ENCODE measurements at regions not wholly inside any gene's neighbourhood (a gene's known extent, or its start where the extent isn't known, plus 50 kb on each side); places are given as distances from the start of the nearest gene placed in this dataset.

DNA sequence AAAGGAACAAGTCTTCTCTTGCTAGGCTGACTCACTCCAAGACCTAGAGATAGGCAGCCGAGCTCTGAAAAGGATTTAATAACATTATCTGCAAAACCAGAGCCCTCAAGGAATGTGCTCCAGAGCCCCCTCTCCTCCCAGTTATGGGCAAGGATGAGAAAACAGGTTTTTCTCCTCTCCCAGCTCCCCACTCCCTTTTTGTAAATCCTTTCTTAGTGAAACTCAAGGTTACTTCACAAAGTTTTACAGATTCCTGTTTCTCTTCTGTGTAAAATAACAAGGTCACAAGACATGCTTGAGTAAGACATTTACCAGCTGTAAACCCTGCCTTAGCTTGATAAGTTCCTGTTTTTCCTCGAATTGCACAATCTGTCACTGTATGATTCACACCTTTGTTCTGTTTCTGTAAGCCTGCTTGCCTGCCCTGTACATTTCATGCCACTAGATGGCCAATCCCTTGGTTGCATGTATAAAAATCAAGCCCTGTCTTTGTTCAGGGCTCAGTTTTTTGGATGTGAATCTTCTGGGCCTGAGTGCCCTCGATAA, 489.4 kb downstream of the KCNA4 start:
- H3K36me3 ChIP-seq (ENCODE audit: insufficient read depth, low read length) = no peaks in the 10 kb centered on the region
- no peaks in the 10 kb centered on the region; the same call in 1 of the 2 replicates for H3K9me3 ChIP-seq (ENCODE audit: control insufficient read depth, insufficient read depth, low read length)
- H3K9ac ChIP-seq (ENCODE audit: low read depth, low read length) = no peak overlapping the region
- no peaks in the 10 kb centered on the region for H3K4me1 ChIP-seq (ENCODE audit: insufficient read depth, low read length)

DNA sequence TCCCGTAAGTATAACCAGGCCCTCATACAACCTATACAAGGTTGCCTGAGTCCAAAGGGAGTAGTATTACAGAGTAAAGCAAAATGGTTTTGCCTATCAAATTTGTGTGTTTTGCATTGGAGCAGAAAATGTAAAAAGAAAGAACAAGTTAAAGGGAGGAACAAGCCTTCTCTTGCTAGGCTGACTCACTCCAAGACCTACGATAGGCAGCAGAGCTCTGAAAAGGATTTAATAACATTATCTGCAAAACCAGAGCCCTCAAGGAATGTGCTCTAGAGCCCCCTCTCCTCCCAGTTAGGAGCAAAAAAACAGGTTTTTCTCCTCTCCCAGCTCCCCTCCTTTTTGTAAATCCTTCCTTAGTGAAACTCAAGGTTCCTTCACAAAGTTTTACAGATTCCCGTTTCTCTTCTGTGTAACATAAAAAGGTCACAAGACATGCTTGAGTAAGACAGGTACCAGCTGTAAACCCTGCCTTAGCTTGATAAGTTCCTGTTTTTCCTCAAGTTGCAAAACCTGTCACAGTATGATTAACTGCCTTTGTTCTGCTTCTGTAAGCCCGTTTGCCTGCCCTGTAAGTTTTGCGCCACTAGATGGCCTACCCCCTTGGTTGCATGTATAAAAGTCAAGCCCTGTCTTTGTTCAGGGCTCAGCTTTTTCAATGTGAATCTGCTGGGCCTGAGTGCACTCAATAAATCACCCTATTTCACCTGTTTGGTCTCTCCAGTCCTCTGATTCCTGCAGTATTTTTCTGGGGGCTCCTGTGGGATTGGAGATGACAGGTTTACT, 498.2 kb downstream of the KCNA4 start:
- H3K36me3 ChIP-seq (ENCODE audit: insufficient read depth, low read length) = no peaks in the 10 kb centered on the region
- H3K9ac ChIP-seq (ENCODE audit: low read depth, low read length) = no peak overlapping the region
- peaks cover 7% of the 10 kb centered on the region for H3K9me3 ChIP-seq (ENCODE audit: control insufficient read depth, insufficient read depth, low read length)
- no peaks in the 10 kb centered on the region for H3K4me1 ChIP-seq (ENCODE audit: insufficient read depth, low read length)

DNA sequence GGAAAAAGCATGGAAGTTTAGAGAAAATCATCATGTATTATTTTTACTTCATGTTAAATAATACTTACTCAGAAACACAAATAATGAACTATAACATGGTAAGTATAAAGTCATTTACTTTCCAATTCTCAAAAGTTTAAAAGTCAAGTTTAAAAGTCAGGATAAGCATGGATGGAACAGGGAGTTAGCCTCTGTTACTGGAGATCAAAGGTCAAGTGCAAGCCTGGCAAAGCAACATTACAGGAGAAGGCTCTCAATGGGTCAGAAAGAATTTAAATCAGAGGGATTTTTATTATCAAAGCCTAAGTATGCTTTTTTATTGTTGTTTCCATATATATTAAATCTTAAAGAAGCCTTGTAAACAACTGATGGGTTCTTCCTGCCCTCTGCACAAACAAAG, 505.4 kb downstream of the KCNA4 start:
- Histone ChIP-seq H3K9ac (ENCODE audit: low read depth, low read length) (no peak overlapping the region), H3K36me3 (ENCODE audit: insufficient read depth, low read length) (no peaks in the 10 kb centered on the region), H3K9me3 (ENCODE audit: control insufficient read depth, insufficient read depth, low read length) (no peaks in the 10 kb centered on the region), H3K4me1 (ENCODE audit: insufficient read depth, low read length) (no peaks in the 10 kb centered on the region)

DNA sequence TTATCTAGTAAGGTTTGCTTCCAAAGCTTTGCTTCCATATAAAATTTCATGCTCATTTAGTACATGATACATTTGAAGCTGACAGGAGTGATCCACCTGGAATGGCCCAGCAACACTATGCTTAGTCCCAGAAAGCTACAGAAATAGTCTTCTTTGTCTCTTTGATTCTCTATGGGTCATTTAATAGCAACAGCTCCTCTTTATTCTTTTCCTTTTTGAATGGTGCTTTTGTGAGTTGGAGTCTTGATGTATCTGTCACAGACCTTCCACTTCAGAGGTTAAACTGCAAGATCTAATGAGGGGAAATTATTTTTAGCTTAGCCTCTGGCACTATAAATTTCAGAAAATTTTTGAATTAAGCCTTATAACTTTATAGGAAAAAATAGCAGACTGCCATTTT, 509.5 kb downstream of the KCNA4 start:
- H3K9ac ChIP-seq (ENCODE audit: low read depth, low read length) = no peak overlapping the region
- H3K36me3 ChIP-seq (ENCODE audit: insufficient read depth, low read length) = no peaks in the 10 kb centered on the region
- no peaks in the 10 kb centered on the region for H3K4me1 ChIP-seq (ENCODE audit: insufficient read depth, low read length)
- H3K9me3 ChIP-seq (ENCODE audit: control insufficient read depth, insufficient read depth, low read length) = no peaks in the 10 kb centered on the region

DNA sequence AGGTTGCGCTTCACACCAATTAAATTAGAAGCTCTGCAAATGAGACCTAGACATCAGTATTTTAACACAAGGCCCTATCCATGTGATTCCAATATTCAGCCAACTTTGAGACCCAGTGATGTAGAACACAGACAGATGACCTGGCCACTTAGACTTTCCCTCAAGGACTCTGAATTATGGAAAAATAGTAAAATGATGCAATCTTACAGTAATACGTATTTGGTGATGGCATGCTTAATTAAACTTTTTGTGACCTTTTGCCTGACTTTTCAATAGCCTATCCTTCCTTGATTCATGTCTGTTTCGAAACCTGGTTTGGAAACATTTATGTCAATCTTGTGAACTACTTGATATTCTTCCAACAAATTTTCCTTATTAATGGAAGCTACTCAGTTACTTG, 521.2 kb downstream of the KCNA4 start:
- Histone ChIP-seq H3K9me3 (ENCODE audit: control insufficient read depth, insufficient read depth, low read length) (no peaks in the 10 kb centered on the region), H3K9ac (ENCODE audit: low read depth, low read length) (no peak overlapping the region), H3K4me1 (ENCODE audit: insufficient read depth, low read length) (no peaks in the 10 kb centered on the region), H3K36me3 (ENCODE audit: insufficient read depth, low read length) (no peaks in the 10 kb centered on the region)

DNA sequence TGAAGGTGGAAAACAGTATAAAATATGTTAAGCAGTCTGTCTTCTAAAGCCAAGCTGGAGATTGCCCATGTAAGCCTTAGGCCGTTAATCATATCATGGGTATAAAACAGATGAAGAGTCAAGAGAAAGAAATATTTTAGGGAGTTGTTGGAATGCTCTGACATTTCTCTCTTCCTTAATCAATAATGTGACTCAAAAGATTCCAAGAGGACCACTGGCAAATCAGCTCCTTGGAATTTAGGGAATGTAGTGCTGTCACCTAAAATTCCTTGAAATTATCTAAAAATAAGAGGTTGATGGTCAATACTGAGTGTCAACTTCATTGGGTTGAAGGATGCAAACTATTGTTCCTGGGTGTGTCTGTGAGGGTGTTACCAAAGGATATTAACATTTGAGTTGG, 525.9 kb downstream of the KCNA4 start:
- Histone ChIP-seq H3K4me1 (ENCODE audit: insufficient read depth, low read length) (no peaks in the 10 kb centered on the region), H3K9ac (ENCODE audit: low read depth, low read length) (no peak overlapping the region), H3K9me3 (ENCODE audit: control insufficient read depth, insufficient read depth, low read length) (no peaks in the 10 kb centered on the region), H3K36me3 (ENCODE audit: insufficient read depth, low read length) (no peaks in the 10 kb centered on the region)

DNA sequence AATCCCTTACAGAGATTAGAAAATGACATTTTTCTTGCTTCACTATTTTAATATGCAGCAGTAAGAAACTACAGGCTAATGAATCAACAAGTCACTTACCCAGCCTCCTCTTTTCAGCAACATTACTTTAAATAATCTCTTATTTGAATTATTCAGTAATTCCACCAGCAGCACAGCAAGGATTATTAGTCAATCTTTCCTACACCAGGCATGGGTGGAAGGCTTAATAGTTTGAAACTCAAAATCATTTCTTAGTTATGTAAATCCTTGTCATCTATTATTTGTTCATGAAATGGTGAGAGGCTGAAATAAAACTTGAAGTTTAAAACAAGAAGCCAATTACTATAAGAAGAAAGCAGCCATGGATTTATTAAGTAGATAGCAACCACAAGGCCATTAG, 530.5 kb downstream of the KCNA4 start:
- H3K36me3 ChIP-seq (ENCODE audit: insufficient read depth, low read length) = no peaks in the 10 kb centered on the region
- H3K9me3 ChIP-seq (ENCODE audit: control insufficient read depth, insufficient read depth, low read length) = no peaks in the 10 kb centered on the region
- H3K4me1 ChIP-seq (ENCODE audit: insufficient read depth, low read length) = no peaks in the 10 kb centered on the region
- no peak overlapping the region for H3K9ac ChIP-seq (ENCODE audit: low read depth, low read length)

DNA sequence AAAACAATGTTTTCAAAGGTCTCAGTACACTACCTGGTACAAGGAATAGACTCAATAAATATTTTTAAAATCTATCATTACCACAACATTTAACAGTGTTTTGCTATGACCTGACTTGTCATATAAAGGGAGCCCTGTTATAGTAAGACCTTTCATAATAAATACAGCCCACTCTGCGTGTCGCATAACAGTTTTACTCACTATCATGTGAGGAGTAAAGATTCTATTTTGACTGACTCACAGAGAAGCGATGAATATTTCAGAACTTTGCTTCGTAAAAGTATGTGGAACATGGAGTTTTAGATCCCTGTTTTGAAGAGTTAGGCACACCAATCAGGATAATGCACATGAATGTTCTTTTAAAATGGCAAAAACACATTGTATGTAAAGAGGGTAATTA, 531.2 kb downstream of the KCNA4 start:
- Histone ChIP-seq H3K4me1 (ENCODE audit: insufficient read depth, low read length) (no peaks in the 10 kb centered on the region), H3K36me3 (ENCODE audit: insufficient read depth, low read length) (no peaks in the 10 kb centered on the region), H3K9me3 (ENCODE audit: control insufficient read depth, insufficient read depth, low read length) (no peaks in the 10 kb centered on the region), H3K9ac (ENCODE audit: low read depth, low read length) (no peak overlapping the region)

DNA sequence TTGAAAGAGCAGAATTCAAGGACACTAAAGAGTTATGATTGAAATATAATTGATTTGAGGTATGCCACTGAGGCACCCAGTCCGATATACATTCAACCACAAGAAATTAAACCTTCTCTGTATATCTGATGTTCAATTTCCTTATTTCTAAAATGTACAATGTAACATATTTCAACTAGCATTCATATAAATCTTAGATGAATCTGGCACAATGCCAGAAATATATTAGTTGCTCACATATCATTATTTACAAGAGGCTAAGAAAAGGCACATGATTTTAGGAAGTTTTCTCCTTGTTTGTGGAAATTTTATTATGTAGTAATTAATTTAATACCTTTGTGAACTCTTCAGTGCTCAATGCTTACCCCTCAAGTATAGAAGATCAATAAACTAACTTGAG, 532.3 kb downstream of the KCNA4 start:
- H3K9ac ChIP-seq (ENCODE audit: low read depth, low read length) = no peak overlapping the region
- H3K36me3 ChIP-seq (ENCODE audit: insufficient read depth, low read length) = no peaks in the 10 kb centered on the region
- H3K4me1 ChIP-seq (ENCODE audit: insufficient read depth, low read length) = no peaks in the 10 kb centered on the region
- H3K9me3 ChIP-seq (ENCODE audit: control insufficient read depth, insufficient read depth, low read length) = no peaks in the 10 kb centered on the region

DNA sequence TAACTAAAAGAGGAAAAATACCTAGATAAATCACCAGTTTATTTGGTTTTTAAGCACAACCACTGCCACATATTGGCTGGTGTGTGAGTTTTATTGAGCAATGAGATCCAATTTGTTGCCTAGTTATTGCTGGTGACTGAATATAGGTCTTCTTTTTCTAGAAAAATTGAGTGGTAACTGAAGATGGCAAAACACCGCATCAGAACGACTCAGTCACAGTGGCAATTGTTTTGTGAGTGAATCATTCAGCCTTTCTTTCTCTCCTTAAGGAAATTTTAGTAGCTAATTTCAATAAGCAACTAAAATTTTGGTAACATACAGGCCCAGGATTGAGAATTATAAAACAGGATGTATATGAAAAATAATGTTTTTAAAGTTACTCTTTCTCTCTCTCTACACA, 533.0 kb downstream of the KCNA4 start:
- Histone ChIP-seq H3K9me3 (ENCODE audit: control insufficient read depth, insufficient read depth, low read length) (no peaks in the 10 kb centered on the region), H3K4me1 (ENCODE audit: insufficient read depth, low read length) (no peaks in the 10 kb centered on the region), H3K36me3 (ENCODE audit: insufficient read depth, low read length) (no peaks in the 10 kb centered on the region), H3K9ac (ENCODE audit: low read depth, low read length) (no peak overlapping the region)

DNA sequence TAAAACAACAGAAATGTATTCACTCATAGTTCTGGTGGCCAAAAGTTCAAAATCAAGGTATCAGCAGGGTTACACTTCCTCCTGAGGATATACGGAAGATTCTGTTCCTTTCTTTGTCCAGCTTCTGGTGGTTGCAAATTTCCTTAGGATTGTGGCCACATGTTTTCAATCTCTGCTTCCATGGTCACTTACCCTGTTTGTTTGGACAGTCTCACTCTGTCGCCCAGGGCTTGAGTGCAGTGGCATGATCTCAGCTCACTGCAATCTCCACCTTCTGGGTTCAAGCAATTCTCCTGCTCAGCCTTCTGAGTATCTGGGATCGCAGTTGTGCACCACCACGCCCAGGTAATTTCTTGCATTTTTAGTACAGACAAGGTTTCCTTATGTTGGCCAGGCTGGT, 534.3 kb downstream of the KCNA4 start:
- H3K9me3 ChIP-seq (ENCODE audit: control insufficient read depth, insufficient read depth, low read length) = no peaks in the 10 kb centered on the region
- H3K4me1 ChIP-seq (ENCODE audit: insufficient read depth, low read length) = no peaks in the 10 kb centered on the region
- H3K9ac ChIP-seq (ENCODE audit: low read depth, low read length) = no peak overlapping the region
- no peaks in the 10 kb centered on the region for H3K36me3 ChIP-seq (ENCODE audit: insufficient read depth, low read length)

DNA sequence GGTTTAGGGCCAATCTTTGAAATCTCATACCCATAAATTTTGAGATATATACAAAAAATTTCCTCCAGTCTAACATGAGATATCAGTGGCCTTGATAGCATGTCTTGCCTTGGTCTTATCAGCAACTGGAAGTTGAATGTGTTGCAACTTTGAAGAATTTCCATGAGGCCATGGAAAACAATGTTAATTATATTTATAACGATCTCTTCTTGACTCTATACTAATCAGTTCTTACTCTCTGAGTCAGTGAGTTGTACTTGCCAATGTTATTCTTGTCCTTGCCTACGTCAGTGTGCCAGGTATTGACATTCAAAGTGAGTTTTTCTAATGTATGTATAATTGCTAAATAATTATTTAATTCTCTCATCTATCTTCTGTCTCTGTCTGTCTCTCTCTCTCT, 535.1 kb downstream of the KCNA4 start:
- H3K36me3 ChIP-seq (ENCODE audit: insufficient read depth, low read length) = no peaks in the 10 kb centered on the region
- H3K9ac ChIP-seq (ENCODE audit: low read depth, low read length) = no peak overlapping the region
- H3K4me1 ChIP-seq (ENCODE audit: insufficient read depth, low read length) = no peaks in the 10 kb centered on the region
- H3K9me3 ChIP-seq (ENCODE audit: control insufficient read depth, insufficient read depth, low read length) = no peaks in the 10 kb centered on the region

DNA sequence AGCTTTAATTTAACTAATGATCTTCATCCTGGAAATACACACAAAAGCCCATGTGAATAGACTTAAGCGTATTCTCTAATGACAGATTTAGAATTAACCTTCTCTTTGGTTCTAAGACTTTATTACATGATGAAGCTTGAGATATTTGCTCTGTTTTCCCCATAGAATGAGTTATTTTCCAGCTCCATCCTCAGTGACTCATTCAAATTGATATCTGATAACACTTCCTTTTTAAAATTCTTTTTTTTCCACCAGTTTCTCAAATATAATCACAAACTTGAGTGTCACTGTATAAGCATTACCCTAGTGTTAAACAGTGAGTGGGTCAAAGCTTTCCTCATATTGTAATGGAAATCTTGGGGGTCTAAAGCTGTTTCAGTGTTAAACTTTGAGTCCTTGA, 535.8 kb downstream of the KCNA4 start:
- Histone ChIP-seq H3K36me3 (ENCODE audit: insufficient read depth, low read length) (no peaks in the 10 kb centered on the region), H3K9me3 (ENCODE audit: control insufficient read depth, insufficient read depth, low read length) (no peaks in the 10 kb centered on the region), H3K9ac (ENCODE audit: low read depth, low read length) (no peak overlapping the region), H3K4me1 (ENCODE audit: insufficient read depth, low read length) (no peaks in the 10 kb centered on the region)

DNA sequence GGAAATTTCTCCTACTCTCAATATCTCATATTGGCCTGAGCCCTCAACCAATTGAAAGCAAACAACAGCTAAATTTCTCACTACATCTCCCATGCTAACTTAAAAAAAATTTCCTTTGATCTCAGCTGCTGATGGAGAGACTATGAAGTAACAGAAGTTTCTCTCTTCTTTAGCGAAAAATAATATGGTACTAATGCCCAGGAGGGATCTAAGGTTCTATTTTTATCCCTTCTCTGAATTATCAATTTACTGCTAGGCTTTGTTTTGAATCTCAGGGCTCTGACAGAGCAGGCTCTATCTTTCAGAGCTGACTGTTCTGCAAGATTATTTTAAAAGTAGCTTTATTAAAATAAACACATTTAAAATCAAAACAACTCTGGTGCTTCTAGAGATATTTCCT, 558.6 kb downstream of the KCNA4 start:
- Histone ChIP-seq H3K9ac (ENCODE audit: low read depth, low read length) (no peak overlapping the region), H3K36me3 (ENCODE audit: insufficient read depth, low read length) (no peaks in the 10 kb centered on the region), H3K4me1 (ENCODE audit: insufficient read depth, low read length) (no peaks in the 10 kb centered on the region), H3K9me3 (ENCODE audit: control insufficient read depth, insufficient read depth, low read length) (no peaks in the 10 kb centered on the region)

DNA sequence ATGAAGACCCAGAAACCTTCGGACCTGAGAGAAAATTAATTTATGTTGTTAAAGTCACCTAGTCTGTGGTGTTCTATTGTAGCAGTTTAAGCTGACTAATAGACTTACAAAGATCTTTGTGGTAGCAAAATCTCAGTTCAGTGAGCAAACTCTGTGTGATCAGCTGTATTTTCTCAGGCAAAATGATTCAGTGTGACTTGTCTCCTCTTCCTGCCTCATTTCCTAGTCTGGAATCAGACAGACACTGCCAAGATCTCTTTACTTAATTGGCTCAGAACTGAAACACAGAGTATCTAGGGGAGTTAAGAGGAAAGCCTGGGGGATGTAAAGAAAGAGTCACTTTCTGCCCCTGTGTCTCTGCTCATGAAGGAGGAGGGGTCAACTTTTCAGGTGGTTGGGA, 564.7 kb downstream of the KCNA4 start:
- no peaks in the 10 kb centered on the region for H3K9me3 ChIP-seq (ENCODE audit: control insufficient read depth, insufficient read depth, low read length)
- H3K36me3 ChIP-seq (ENCODE audit: insufficient read depth, low read length) = no peaks in the 10 kb centered on the region
- no peak overlapping the region for H3K9ac ChIP-seq (ENCODE audit: low read depth, low read length)
- no peaks in the 10 kb centered on the region for H3K4me1 ChIP-seq (ENCODE audit: insufficient read depth, low read length)
